ENCODE measurements at regions not wholly inside any gene's neighbourhood (a gene's known extent, or its start where the extent isn't known, plus 50 kb on each side); places are given as distances from the start of the nearest gene placed in this dataset.

- no peak overlapping the region for H3K4me3 ChIP-seq (ENCODE audit: low read depth, low read length)
- CTCF ChIA-PET = no interaction called here
- no peak for DNase-seq (ENCODE audit: low read depth)
- no peak for TF ChIP-seq CTCF (IDR thresholded peaks at IDR 0.05; ENCODE audit: insufficient read depth, low read depth, low read length)
- H3K27me3 ChIP-seq (ENCODE audit: control insufficient read depth, insufficient read depth, low read length) = no peaks in the 10 kb centered on the region
- POLR2A ChIA-PET = no interaction called here
- no peaks in the 10 kb centered on the region for H3K36me3 ChIP-seq (ENCODE audit: control insufficient read depth, insufficient read depth, low read length)
Measured at GRCh38 chr15:92839696-92840095, 60.4 kb upstream of the CHD2 start.

- no peak for DNase-seq (ENCODE audit: low read depth)
- ChIA-PET CTCF (no interaction called here), POLR2A (no interaction called here)
- no peak for TF ChIP-seq CTCF (IDR thresholded peaks at IDR 0.05; ENCODE audit: insufficient read depth, low read depth, low read length)
- H3K27me3 ChIP-seq (ENCODE audit: control insufficient read depth, insufficient read depth, low read length) = no peaks in the 10 kb centered on the region
- H3K4me3 ChIP-seq (ENCODE audit: low read depth, low read length) = no peak overlapping the region
- H3K36me3 ChIP-seq (ENCODE audit: control insufficient read depth, insufficient read depth, low read length) = no peaks in the 10 kb centered on the region
Measured at GRCh38 chr15:92840149-92840548, 60.0 kb upstream of the CHD2 start.

DNA sequence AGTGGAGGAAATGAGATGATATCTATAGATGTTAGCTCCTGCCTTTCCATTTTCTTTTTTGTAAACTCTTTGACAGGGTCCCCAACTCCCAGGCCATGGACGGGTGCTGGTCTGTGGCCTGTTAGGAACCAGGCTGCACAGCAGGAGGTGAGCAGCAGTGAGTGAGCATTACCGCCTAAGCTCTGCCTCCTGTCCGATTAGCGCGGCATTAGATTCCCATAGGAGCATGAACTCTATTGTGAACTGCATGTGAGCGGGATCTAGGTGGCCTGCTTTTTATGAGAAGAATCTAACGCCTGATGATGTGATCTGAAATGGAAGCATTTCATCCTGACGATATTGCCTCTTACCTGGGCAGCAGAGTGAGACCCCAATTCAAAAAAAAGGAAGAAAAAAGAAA, 56.8 kb upstream of the CHD2 start:
- Histone ChIP-seq H3K27me3 (ENCODE audit: control insufficient read depth, insufficient read depth, low read length) (no peaks in the 10 kb centered on the region), H3K36me3 (ENCODE audit: control insufficient read depth, insufficient read depth, low read length) (no peaks in the 10 kb centered on the region), H3K4me3 (ENCODE audit: low read depth, low read length) (no peak overlapping the region)
- no peak for DNase-seq (ENCODE audit: low read depth)
- TF ChIP-seq CTCF (IDR thresholded peaks at IDR 0.05; ENCODE audit: insufficient read depth, low read depth, low read length) = no peak
- ChIA-PET POLR2A (no interaction called here), CTCF (no interaction called here)

DNA sequence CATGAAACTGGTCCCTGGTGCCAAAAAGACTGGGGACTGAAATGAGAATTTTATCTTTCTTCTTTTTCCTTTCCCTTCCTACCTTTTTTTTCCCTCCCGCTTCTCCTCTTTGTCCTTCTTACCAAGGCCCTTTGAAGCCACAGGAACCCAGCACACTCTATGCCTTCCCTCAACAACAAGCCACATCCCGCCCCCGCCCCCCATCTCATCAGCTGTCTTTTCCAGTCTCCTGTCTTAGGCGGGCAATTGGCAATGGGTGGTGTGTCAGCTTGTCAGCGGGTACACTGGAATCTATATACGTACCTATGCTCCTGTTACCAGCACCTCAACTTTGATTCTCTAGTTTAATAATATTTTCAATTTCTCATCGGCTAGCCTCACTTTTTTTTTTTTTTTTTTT, 56.3 kb upstream of the CHD2 start:
- H3K4me3 ChIP-seq (ENCODE audit: low read depth, low read length) = no peak overlapping the region
- no peaks in the 10 kb centered on the region for H3K27me3 ChIP-seq (ENCODE audit: control insufficient read depth, insufficient read depth, low read length)
- H3K36me3 ChIP-seq (ENCODE audit: control insufficient read depth, insufficient read depth, low read length) = no peaks in the 10 kb centered on the region
- no peak for DNase-seq (ENCODE audit: low read depth)
- ChIA-PET POLR2A (no interaction called here), CTCF (no interaction called here)
- no peak for TF ChIP-seq CTCF (IDR thresholded peaks at IDR 0.05; ENCODE audit: insufficient read depth, low read depth, low read length)

DNA sequence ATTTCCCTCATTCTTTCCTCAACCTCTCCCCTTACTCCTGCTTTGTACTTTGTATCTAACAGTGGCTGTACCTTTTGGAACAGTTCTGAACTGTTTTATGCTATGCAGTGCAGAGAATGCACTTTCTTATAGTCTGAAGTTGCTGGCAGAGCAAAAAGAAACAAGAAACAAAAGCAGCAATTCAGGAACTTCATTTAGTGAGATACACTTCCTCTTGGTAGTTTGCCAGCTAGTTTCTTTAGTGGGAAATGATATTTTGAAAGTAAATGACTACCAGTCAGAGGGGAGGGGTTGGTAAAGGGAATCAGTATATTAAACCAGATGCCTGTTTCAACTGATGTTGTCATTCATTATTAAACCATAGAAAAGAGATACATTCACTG, 55.0 kb upstream of the CHD2 start:
- ChIA-PET POLR2A (no interaction called here), CTCF (interaction anchor here (1.2 kb wide), 1 partner anchor 13 kb away, joined by 5 read pairs; no protein-coding TSS in a partner anchor)
- no peaks in the 10 kb centered on the region for H3K27me3 ChIP-seq (ENCODE audit: control insufficient read depth, insufficient read depth, low read length)
- H3K36me3 ChIP-seq (ENCODE audit: control insufficient read depth, insufficient read depth, low read length) = no peaks in the 10 kb centered on the region
- no peak for TF ChIP-seq CTCF (IDR thresholded peaks at IDR 0.05; ENCODE audit: insufficient read depth, low read depth, low read length)
- no peak for DNase-seq (ENCODE audit: low read depth)
- H3K4me3 ChIP-seq (ENCODE audit: low read depth, low read length) = no peak overlapping the region
